ENCODE measurements at regions not wholly inside any gene's neighbourhood (a gene's known extent, or its start where the extent isn't known, plus 50 kb on each side); places are given as distances from the start of the nearest gene placed in this dataset.

GRCh38 chr9:115283395-115283794 is 165.4 kb upstream of the TNC start:
- intact Hi-C loops (cut with DNase I): no loop called here
- DNase-seq: no peak
- no peak overlapping the region for H3K27ac ChIP-seq
- 84 to 91% methylated on average over 1 of the region's 1 CpG for WGBS, 2 donors
- ATAC-seq: no peak
- H3K36me3 ChIP-seq: no peaks in the 10 kb centered on the region
- H3K4me1 ChIP-seq: no peaks in the 10 kb centered on the region
- H3K9me3 ChIP-seq: no peaks in the 10 kb centered on the region
- no peak overlapping the region for H3K4me3 ChIP-seq
- TF ChIP-seq, protein P1, sequence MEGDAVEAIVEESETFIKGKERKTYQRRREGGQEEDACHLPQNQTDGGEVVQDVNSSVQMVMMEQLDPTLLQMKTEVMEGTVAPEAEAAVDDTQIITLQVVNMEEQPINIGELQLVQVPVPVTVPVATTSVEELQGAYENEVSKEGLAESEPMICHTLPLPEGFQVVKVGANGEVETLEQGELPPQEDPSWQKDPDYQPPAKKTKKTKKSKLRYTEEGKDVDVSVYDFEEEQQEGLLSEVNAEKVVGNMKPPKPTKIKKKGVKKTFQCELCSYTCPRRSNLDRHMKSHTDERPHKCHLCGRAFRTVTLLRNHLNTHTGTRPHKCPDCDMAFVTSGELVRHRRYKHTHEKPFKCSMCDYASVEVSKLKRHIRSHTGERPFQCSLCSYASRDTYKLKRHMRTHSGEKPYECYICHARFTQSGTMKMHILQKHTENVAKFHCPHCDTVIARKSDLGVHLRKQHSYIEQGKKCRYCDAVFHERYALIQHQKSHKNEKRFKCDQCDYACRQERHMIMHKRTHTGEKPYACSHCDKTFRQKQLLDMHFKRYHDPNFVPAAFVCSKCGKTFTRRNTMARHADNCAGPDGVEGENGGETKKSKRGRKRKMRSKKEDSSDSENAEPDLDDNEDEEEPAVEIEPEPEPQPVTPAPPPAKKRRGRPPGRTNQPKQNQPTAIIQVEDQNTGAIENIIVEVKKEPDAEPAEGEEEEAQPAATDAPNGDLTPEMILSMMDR (IDR thresholded peaks at IDR 0.05): no peak
- peaks cover 0 to 4% (median 0%) of the 10 kb centered on the region in 7 donors for H3K27me3 ChIP-seq

DNA sequence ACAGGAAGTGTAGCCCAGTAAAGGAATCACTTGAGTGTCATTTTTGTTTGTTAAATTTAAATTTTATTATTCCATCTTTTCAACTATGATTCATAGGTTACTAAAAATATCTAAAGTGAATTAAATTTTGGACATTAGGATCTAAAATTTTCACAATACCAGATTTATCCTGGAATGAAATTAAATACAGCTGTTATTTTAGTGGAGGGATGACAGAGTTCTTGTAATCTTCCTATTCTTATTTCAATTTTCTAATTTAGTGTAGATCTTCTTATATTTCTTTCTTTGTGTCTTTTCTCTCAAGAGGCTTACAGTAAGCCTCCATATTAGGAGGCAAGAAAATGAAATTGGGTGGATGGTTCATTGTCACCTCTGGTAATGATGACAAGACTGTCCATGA is 167.9 kb upstream of the TNC start:
- H3K36me3 ChIP-seq: no peaks in the 10 kb centered on the region
- H3K27ac ChIP-seq: no peak overlapping the region
- no peak for DNase-seq
- TF ChIP-seq, protein P1 (IDR thresholded peaks at IDR 0.05): no peak
- intact Hi-C loops (cut with DNase I): no loop called here
- ATAC-seq: no peak
- no peaks in the 10 kb centered on the region for H3K27me3 ChIP-seq
- H3K9me3 ChIP-seq: no peaks in the 10 kb centered on the region
- H3K4me3 ChIP-seq: no peak overlapping the region
- peaks cover 0 to 5% (median 0%) of the 10 kb centered on the region in 9 donors for H3K4me1 ChIP-seq

DNA sequence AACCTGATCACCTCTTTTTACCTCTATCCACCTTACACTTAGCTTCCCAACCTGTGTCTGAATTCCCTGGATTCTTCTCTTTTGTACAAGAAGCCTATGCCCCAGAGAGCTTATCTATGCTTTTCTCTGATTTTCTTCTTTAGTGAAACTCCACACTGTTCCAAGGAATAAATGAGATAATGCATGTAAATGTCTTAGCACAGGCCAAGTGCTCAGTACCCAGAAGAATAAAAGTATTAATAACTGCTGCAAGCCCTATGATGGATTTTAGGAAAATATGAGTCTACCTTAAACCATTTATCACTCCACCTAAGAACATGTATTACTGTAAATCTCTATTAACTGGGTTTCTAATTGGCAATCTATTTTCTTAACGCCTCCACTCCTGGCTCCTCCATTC is 168.5 kb upstream of the TNC start:
- intact Hi-C loops (cut with DNase I): no loop called here
- WGBS, 2 donors: 83 to 93% methylated on average over 1 of the region's 1 CpG

GRCh38 chr9:115289757-115290208 is 171.8 kb upstream of the TNC start:
- intact Hi-C loops (cut with DNase I): loop anchor here in 1 of 10 donors (10.0 kb wide), 1 partner anchor 55 kb away; no protein-coding TSS in a partner anchor

More for the DNA sequence above, 168.5 kb upstream of the TNC start:
- TF ChIP-seq, protein P1 (IDR thresholded peaks at IDR 0.05): no peak
- no peak overlapping the region for H3K4me3 ChIP-seq
- H3K27ac ChIP-seq: no peak overlapping the region
- H3K9me3 ChIP-seq: no peaks in the 10 kb centered on the region
- H3K4me1 ChIP-seq: peaks cover 0 to 5% (median 0%) of the 10 kb centered on the region in 9 donors
- no peak for DNase-seq
- no peak for ATAC-seq
- no peaks in the 10 kb centered on the region for H3K36me3 ChIP-seq
- H3K27me3 ChIP-seq: no peaks in the 10 kb centered on the region

More at GRCh38 chr9:115289757-115290208, 171.8 kb upstream of the TNC start:
- Histone ChIP-seq H3K4me3 (no peak overlapping the region), H3K9me3 (no peaks in the 10 kb centered on the region), H3K36me3 (no peaks in the 10 kb centered on the region), H3K27ac (peak overlapping the region in 3 of 10 donors; percentile 2 to 62 (median 52)), H3K27me3 (no peaks in the 10 kb centered on the region), H3K4me1 (peaks cover 0 to 30% (median 4%) of the 10 kb centered on the region in 9 donors)
- TF ChIP-seq, protein P1 (IDR thresholded peaks at IDR 0.05): no peak
- ATAC-seq (peak in 7 of 8 donors; percentile 73 to 84 (median 77)), DNase-seq (peak in 1 of 2 donors; percentile 24)
- WGBS, 2 donors: 63 to 70% methylated on average over 1 of the region's 1 CpG
